Heart left ventricle (tissue), 16 donors: ENCODE measurements at regions not wholly inside any gene's neighbourhood (a gene's known extent, or its start where the extent isn't known, plus 50 kb on each side); places are given as distances from the start of the nearest gene placed in this dataset.

Experiments
- ATAC-seq, 4 donors: fragments of 200-7000 bp; cut with Tn5 transposase; one replicate each; pipeline ENCODE4 v1.9.1; 2020 to 2022; ENCODE audit warnings: moderate library complexity in 4 of 4, mild to moderate bottlenecking in 3 of 4, moderate number of reproducible peaks in 1 of 4
- DNase-seq, 5 donors: peaks; one replicate each; pipeline ENCODE4 v3.0.0-alpha.2; 2020
- H3K27ac ChIP-seq, 12 donors: fragments of 200-600 bp; sonication (generic) in 4 of 12; one replicate each; pipeline versions ENCODE4 v1.5.0 to v1.8.0; 2016 to 2022; ENCODE audit warnings: mild to moderate bottlenecking in 2 of 12
- H3K27me3 ChIP-seq, 9 donors: fragments of 200-600 bp; sonication (generic) in 2 of 9; one replicate each; pipeline versions ENCODE4 v1.5.1 to v1.8.0; 2016 to 2022; ENCODE audit warnings: mild to moderate bottlenecking in 3 of 9
- H3K36me3 ChIP-seq, 9 donors: fragments of 200-600 bp; sonication (generic) in 2 of 9; one replicate each; pipeline versions ENCODE4 v1.5.0 to v1.8.0; 2018 to 2022; ENCODE audit warnings: mild to moderate bottlenecking in 2 of 9
- H3K4me1 ChIP-seq, 12 donors: fragments of 200-600 bp; sonication (generic) in 4 of 12; one replicate each; pipeline versions ENCODE4 v1.5.0 to v1.8.0; 2016 to 2022; ENCODE audit warnings: mild to moderate bottlenecking in 3 of 12
- H3K4me3 ChIP-seq, 12 donors: fragments of 200-600 bp; sonication (generic) in 4 of 12; one replicate each; pipeline versions ENCODE4 v1.5.0 to v1.8.0; 2017 to 2022; ENCODE audit warnings: mild to moderate bottlenecking in 9 of 12, moderate library complexity in 4 of 12
- H3K9me3 ChIP-seq, 12 donors: fragments of 200-600 bp; sonication (generic) in 4 of 12; one replicate each; pipeline versions ENCODE4 v1.5.0 to v1.8.0; 2016 to 2022; ENCODE audit warnings: mild to moderate bottlenecking in 1 of 12
- CTCF ChIP-seq, 12 donors: fragments of 200-600 bp; sonication (generic) in 4 of 12; IDR thresholded peaks; one replicate each; pipeline versions ENCODE4 v1.5.0 to v1.8.0; 2018 to 2022; ENCODE audit warnings: antibody characterized with exemption in 12 of 12, mild to moderate bottlenecking in 5 of 12
- POLR2A ChIP-seq, 2 donors: fragments of 450-650 bp; IDR thresholded peaks; one replicate each; pipeline ENCODE4 v1.6.1; 2017; ENCODE audit warnings: antibody characterized with exemption in 2 of 2, mild to moderate bottlenecking in 2 of 2, moderate library complexity in 2 of 2
- WGBS, 4 donors: extraction: QIAGEN DNeasy Blood & Tissue Kit in 2 of 4; methylation state at CpG; one replicate each; pipeline versions ENCODE4 v1.1.5 to v1.1.7; 2013 to 2018; 5-methylcytosine and 5-hydroxymethylcytosine counted together
- intact Hi-C, 10 donors: fragments of 100-400 bp; cut with DNase I; formaldehyde crosslinking; loops; one replicate each; pipeline versions ENCODE4 v1.11.1 to v1.14.2; 2022
- donor health status: ischemic (EF 13 %, LVEDD 7.1; RV severe dilation, severe dysfunction).
- donor health status: healthy with polysubstance abuse.
- donor health status: DM: no; HTN: yes; CAD: no.
- donor health status: DM: no; HTN: no; CAD: no.
- donor health status: ischemic (EF 25% LVEDD 6.9; RV normal size, moderate dysfunction).
- donor health status: ischemic (EF 25% LVEDD 5.7; RV mildly dilated, moderate dysfunction).
- donor health status: healthy.
- donor health status: DM: yes; HTN: yes; CAD: no.
- donor health status: ischemic (EF 35%, LVEDD 5.7; RV mildly dilated, moderate dysfunction).
- donor health status: nonischemic (EF 11% LVEDD 7.7; RV severe dilation, severe dysfunction).
- donor health status: DM: yes; HTN: yes; CAD: no.
- donor health status: PGD.
- donor health status: ischemic (EF 29% LVEDD 5.4; RV normal size, mild dysfunction).
- donor health status: nonischemic (EF 23%, LVEDD 6.1; RV moderate dilation, normal function).

- no peak overlapping the region for H3K4me3 ChIP-seq
- ATAC-seq (no peak), DNase-seq (no peak)
- H3K36me3 ChIP-seq: no peaks in the 10 kb centered on the region
- no peaks in the 10 kb centered on the region for H3K4me1 ChIP-seq
- intact Hi-C loops: no loop called here
- no peak overlapping the region for H3K27ac ChIP-seq
- no peaks in the 10 kb centered on the region for H3K9me3 ChIP-seq
- WGBS, 4 donors: 69 to 79% (median 71%) methylated on average over 4 of the region's 4 CpGs
- TF ChIP-seq CTCF (IDR thresholded peaks at IDR 0.05) (no peak), POLR2A (IDR thresholded peaks at IDR 0.05) (no peak)
- no peaks in the 10 kb centered on the region for H3K27me3 ChIP-seq
These were observed 284.0 kb upstream of the MC4R start for GRCh38 chr18:60656553-60656952.

GRCh38 chr18:60662491-60662890 lies 289.9 kb upstream of the MC4R start:
- ATAC-seq: no peak

GRCh38 chr18:60663060-60663989 lies 290.8 kb upstream of the MC4R start:
- Histone ChIP-seq H3K27ac (no peak overlapping the region), H3K9me3 (no peaks in the 10 kb centered on the region), H3K4me1 (no peaks in the 10 kb centered on the region), H3K36me3 (no peaks in the 10 kb centered on the region), H3K27me3 (no peaks in the 10 kb centered on the region), H3K4me3 (no peak overlapping the region)
- ATAC-seq (no peak), DNase-seq (no peak)
- 88 to 93% (median 92%) methylated on average over 35 to 38 of the region's 38 CpGs for WGBS, 4 donors
- intact Hi-C loops: no loop called here
- TF ChIP-seq CTCF (IDR thresholded peaks at IDR 0.05) (no peak), POLR2A (IDR thresholded peaks at IDR 0.05) (no peak)

More at GRCh38 chr18:60662491-60662890, 289.9 kb upstream of the MC4R start:
- Histone ChIP-seq H3K27me3 (no peaks in the 10 kb centered on the region), H3K36me3 (no peaks in the 10 kb centered on the region), H3K4me1 (no peaks in the 10 kb centered on the region), H3K4me3 (no peak overlapping the region), H3K9me3 (no peaks in the 10 kb centered on the region), H3K27ac (no peak overlapping the region)
- 89 to 92% (median 92%) methylated on average over 22 of the region's 22 CpGs for WGBS, 4 donors
- intact Hi-C loops: no loop called here
- TF ChIP-seq CTCF (IDR thresholded peaks at IDR 0.05) (no peak), POLR2A (IDR thresholded peaks at IDR 0.05) (no peak)
- DNase-seq: no peak

- 90 to 96% (median 92%) methylated on average over 4 of the region's 4 CpGs for WGBS, 4 donors
- no peaks in the 10 kb centered on the region for H3K27me3 ChIP-seq
- intact Hi-C loops: no loop called here
These were observed 292.2 kb upstream of the MC4R start for GRCh38 chr18:60664736-60665135.

More at GRCh38 chr18:60664736-60665135, 292.2 kb upstream of the MC4R start:
- no peaks in the 10 kb centered on the region for H3K36me3 ChIP-seq
- no peaks in the 10 kb centered on the region for H3K9me3 ChIP-seq
- no peak for TF ChIP-seq CTCF (IDR thresholded peaks at IDR 0.05)
- no peak for TF ChIP-seq POLR2A (IDR thresholded peaks at IDR 0.05)
- no peak overlapping the region for H3K27ac ChIP-seq
- DNase-seq (no peak), ATAC-seq (no peak)
- H3K4me1 ChIP-seq: no peaks in the 10 kb centered on the region
- H3K4me3 ChIP-seq: no peak overlapping the region
